ENCODE measurements at regions not wholly inside any gene's neighbourhood (a gene's known extent, or its start where the extent isn't known, plus 50 kb on each side); places are given as distances from the start of the nearest gene placed in this dataset.

DNA sequence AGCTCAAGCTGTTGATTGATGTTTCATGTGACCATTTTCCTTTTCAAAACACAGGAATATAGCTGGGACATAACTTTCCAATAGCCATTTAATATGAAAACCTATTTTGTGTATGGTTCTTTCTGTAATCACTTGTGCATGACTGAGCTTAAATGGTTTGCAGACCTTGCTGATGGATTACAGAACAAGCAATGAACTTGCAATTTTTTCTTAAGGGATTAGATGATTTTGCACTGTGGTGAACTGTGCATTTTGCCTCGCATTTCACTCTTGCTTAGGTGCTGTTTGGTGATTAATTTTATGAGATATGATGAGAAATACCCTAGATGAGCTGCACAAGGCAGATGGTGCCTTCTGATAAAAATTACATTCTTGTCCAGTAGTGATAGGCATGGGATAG is 419.0 kb upstream of the FBXO33 start:
- DNase-seq (ENCODE audit: low read depth): peak; percentile 73
- H3K4me3 ChIP-seq (ENCODE audit: low read length): no peak overlapping the region
- TF ChIP-seq, protein P1, sequence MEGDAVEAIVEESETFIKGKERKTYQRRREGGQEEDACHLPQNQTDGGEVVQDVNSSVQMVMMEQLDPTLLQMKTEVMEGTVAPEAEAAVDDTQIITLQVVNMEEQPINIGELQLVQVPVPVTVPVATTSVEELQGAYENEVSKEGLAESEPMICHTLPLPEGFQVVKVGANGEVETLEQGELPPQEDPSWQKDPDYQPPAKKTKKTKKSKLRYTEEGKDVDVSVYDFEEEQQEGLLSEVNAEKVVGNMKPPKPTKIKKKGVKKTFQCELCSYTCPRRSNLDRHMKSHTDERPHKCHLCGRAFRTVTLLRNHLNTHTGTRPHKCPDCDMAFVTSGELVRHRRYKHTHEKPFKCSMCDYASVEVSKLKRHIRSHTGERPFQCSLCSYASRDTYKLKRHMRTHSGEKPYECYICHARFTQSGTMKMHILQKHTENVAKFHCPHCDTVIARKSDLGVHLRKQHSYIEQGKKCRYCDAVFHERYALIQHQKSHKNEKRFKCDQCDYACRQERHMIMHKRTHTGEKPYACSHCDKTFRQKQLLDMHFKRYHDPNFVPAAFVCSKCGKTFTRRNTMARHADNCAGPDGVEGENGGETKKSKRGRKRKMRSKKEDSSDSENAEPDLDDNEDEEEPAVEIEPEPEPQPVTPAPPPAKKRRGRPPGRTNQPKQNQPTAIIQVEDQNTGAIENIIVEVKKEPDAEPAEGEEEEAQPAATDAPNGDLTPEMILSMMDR (conservative IDR thresholded peaks at IDR 0.05; ENCODE audit: low read depth, low read length): no peak

DNA sequence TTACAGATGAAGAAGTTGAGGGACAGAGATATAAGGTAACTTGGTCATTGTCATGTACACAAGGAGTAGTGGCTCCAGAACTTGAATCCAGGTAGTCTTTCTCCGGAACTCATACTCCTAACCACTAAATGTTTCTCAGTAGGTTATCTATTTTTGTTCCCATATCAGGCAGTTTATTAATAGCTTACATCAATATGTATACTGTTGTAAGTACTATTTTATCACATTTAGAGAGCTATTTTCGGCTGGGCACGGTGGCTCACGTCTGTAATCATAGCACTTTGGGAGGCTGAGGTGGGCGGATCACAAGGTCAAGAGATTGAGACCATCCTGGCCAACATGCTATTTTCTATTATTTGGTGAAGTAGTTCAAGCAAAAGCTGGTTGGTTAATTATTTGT is 415.6 kb upstream of the FBXO33 start:
- TF ChIP-seq, protein P1 (conservative IDR thresholded peaks at IDR 0.05; ENCODE audit: low read depth, low read length): no peak
- no peak for DNase-seq (ENCODE audit: low read depth)
- no peak overlapping the region for H3K4me3 ChIP-seq (ENCODE audit: low read length)

DNA sequence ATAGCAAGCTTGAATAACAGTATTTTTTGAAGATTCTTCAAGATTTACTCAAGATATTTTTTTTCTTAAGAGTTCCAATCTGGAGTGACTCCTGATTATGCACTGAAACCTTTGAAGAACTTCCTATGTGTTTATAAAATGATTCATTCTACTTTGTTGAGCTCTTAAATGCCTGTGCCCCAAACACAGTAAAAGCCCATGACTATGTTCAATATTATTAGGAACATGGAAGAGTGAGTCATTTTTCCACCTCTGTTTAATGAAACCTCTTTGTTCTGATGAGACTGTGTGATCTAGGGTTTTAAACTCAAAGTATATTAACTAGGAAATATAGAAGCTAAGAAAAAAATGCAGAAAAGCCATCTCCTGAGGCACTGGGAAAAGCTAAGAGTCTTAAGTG is 415.0 kb upstream of the FBXO33 start:
- H3K4me3 ChIP-seq (ENCODE audit: low read length): no peak overlapping the region
- TF ChIP-seq, protein P1 (conservative IDR thresholded peaks at IDR 0.05; ENCODE audit: low read depth, low read length): no peak
- peak; percentile 46 for DNase-seq (ENCODE audit: low read depth)

DNA sequence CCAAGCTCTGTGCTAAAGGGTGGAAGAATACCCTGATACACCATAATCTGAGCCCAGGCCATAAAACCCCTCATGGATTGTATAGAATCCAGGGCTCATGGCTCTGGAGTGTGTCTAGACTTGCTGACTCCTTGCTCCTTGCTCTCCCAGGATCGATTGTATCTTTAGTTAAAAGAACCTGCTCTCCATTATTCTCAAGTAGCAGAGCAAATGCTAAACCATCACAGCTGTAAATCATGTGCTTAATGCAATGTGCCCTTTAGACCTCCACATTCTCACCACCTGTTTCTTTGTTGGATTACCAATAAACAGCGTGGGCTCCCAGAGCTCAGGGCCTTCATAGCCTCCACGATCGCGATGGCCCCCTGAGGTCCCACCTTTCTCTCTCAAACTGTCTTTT is 411.6 kb upstream of the FBXO33 start:
- H3K4me3 ChIP-seq (ENCODE audit: low read length): no peak overlapping the region
- no peak for DNase-seq (ENCODE audit: low read depth)
- TF ChIP-seq, protein P1 (conservative IDR thresholded peaks at IDR 0.05; ENCODE audit: low read depth, low read length): no peak

DNA sequence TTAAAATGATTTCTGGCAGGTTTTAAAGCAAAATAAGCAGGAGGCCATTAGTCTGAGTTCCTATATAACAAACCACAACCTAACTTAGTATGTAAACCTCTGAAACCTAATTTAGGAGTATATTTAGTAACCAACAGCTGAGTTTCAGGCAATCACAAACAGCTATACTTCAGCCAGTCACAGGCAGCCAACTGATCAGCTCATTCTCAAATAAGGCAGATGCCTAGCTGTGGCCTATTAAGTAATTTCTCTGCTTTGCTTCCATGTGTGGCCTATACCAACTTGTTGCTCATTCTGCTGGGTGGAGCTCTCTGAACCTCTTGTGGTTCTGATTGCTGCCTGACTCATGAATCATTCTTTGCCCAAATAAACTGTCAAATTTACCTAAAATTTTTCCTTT is 408.9 kb upstream of the FBXO33 start:
- no peak for DNase-seq (ENCODE audit: low read depth)
- no peak overlapping the region for H3K4me3 ChIP-seq (ENCODE audit: low read length)
- TF ChIP-seq, protein P1 (conservative IDR thresholded peaks at IDR 0.05; ENCODE audit: low read depth, low read length): no peak

DNA sequence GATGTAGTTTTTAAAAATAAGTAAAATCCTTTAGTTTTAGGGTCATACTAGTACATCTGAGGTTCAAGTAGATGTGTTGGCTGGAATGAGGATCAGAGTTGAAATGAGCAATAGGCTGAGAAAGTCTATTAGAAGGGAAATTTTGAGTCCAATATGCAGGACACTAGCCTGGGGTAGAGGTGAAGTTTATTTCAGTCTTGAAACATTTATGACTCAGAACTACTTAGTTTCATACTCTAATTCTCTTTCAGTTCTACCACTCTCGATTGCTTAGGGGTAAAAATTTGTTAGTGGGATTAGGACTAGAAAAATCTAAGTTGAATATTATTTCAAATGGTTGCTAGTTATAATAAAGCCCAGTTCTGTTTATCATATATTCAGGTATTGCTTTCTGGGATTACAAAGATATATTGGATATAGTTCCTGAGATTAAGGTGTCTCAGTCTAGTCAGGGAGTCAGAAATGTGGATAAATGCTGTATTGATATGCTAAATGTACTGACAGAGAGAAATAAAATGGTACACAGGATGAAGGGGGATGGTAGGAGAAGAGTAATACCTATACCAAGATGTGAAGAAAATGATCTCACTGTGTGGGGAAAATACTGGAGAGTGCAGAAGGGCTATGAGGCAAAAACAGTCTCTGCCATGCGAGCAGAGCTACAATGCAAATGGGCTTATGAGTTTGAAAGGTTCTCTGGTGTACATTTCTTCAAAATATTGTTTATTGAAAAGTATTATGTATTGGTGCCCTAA is 395.8 kb upstream of the FBXO33 start:
- DNase-seq (ENCODE audit: low read depth): no peak
- no peak overlapping the region for H3K4me3 ChIP-seq (ENCODE audit: low read length)
- TF ChIP-seq, protein P1 (conservative IDR thresholded peaks at IDR 0.05; ENCODE audit: low read depth, low read length): no peak
